Heart left ventricle (tissue), 13 donors: ENCODE measurements at regions not wholly inside any gene's neighbourhood (a gene's known extent, or its start where the extent isn't known, plus 50 kb on each side); places are given as distances from the start of the nearest gene placed in this dataset.
"Not testable (repeated sequence)": the region's sequence is repeated elsewhere in the genome, so short reads cannot be mapped to it uniquely, and the experiment has no call there.

Source experiments
- POLR2A ChIP-seq, 2 donors: fragments of 450-650 bp; IDR thresholded peaks; one replicate each; pipeline ENCODE4 v1.6.1; 2017; ENCODE audit warnings: antibody characterized with exemption in 2 of 2, mild to moderate bottlenecking in 2 of 2, moderate library complexity in 2 of 2
- TF ChIP-seq, protein P1 (sequence below), 12 donors: fragments of 200-600 bp; sonication (generic) in 4 of 12; IDR thresholded peaks; one replicate each; pipeline versions ENCODE4 v1.5.0 to v1.8.0; 2018 to 2022; ENCODE audit warnings: antibody characterized with exemption in 12 of 12, mild to moderate bottlenecking in 5 of 12
- donor health status: ischemic (EF 13 %, LVEDD 7.1; RV severe dilation, severe dysfunction).
- donor health status: DM: no; HTN: yes; CAD: no.
- donor health status: DM: no; HTN: no; CAD: no.
- donor health status: ischemic (EF 25% LVEDD 6.9; RV normal size, moderate dysfunction).
- donor health status: ischemic (EF 25% LVEDD 5.7; RV mildly dilated, moderate dysfunction).
- donor health status: ischemic (EF 35%, LVEDD 5.7; RV mildly dilated, moderate dysfunction).
- donor health status: nonischemic (EF 11% LVEDD 7.7; RV severe dilation, severe dysfunction).
- donor health status: DM: yes; HTN: yes; CAD: no.
- donor health status: PGD.
- donor health status: ischemic (EF 29% LVEDD 5.4; RV normal size, mild dysfunction).
- donor health status: nonischemic (EF 23%, LVEDD 6.1; RV moderate dilation, normal function).

DNA sequence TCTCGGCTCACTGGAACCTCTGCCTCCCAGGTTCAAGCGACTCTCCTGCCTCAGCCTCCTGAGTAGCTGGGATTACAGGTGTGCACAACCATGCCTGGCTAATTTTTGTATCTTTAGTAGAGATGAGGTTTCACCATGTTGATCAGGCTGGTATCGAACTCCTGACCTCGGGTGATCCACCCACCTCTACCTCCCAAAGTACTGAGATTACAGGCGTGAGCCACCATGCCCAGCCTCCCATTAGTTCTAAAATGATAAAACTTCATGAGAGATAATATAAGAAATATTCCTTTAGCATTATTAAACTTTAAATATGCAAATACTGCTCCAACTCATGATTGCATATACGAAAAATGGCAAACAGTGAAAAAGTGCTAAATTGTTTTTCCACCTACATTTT is 793.6 kb upstream of the CDH10 start:
- TF ChIP-seq, protein P1, sequence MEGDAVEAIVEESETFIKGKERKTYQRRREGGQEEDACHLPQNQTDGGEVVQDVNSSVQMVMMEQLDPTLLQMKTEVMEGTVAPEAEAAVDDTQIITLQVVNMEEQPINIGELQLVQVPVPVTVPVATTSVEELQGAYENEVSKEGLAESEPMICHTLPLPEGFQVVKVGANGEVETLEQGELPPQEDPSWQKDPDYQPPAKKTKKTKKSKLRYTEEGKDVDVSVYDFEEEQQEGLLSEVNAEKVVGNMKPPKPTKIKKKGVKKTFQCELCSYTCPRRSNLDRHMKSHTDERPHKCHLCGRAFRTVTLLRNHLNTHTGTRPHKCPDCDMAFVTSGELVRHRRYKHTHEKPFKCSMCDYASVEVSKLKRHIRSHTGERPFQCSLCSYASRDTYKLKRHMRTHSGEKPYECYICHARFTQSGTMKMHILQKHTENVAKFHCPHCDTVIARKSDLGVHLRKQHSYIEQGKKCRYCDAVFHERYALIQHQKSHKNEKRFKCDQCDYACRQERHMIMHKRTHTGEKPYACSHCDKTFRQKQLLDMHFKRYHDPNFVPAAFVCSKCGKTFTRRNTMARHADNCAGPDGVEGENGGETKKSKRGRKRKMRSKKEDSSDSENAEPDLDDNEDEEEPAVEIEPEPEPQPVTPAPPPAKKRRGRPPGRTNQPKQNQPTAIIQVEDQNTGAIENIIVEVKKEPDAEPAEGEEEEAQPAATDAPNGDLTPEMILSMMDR (IDR thresholded peaks at IDR 0.05) = not testable (repeated sequence)
- not testable (repeated sequence) for TF ChIP-seq POLR2A (IDR thresholded peaks at IDR 0.05)
